ENCODE measurements at regions not wholly inside any gene's neighbourhood (a gene's known extent, or its start where the extent isn't known, plus 50 kb on each side); places are given as distances from the start of the nearest gene placed in this dataset.

GRCh38 chrX:40452031-40452430, 128.7 kb upstream of the ATP6AP2 start:
- DNase-seq (ENCODE audit: low read depth), result no peak

DNA sequence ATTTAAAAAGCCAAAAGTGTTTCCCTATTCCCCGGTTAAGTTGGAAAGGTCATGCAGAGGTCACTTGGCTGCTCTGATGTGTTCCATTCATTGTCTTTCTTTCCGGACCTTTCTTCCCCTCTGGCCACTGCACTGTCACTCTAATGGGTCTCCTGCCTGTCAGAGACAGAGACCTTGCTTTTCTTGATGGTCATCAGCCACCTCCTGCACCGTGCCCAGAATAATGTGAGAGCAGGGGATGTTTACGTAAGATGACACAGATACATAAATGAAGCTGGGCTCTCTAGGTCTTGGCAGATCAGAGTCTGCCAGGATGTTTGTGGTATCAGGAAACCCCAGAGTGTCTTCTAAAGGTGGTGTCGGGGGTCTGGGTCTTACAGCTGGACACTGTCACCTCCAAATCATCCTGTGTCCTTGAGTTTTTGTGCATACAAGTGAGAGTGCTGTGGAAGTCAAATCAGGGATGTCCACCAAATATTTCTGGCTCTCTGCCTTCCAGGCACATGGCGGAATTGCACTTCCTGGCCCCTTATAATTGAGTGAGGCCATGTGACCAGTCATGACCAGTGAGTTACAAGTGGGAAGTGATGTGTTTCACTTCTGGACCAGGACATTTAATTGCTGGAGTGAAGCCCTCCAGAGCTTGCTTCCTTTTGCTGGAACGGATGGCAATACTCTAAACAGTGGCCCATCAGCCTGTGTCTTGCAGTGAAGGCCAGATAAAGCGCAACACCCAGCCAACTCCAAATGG, 130.6 kb upstream of the ATP6AP2 start:
- no peak for DNase-seq (ENCODE audit: low read depth)

DNA sequence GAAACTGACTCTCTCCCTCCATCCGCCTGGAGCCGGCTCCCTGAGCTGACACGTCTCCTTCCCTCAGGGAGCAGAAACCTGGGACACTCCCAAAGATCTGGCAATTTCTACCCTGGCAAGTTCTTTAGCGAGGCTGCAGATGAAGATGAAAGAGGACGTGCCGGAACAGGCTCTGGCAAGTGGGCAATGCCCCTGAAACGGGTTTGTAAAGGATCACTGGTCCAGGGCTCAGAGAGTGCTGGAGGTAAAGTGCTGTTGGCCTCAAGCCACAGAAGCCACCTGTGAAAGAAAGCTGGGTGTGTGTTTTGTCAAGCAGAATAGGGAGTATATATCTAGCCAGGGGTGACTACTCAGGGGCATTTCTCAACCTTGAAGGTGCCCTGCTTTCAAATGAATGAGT, 131.4 kb upstream of the ATP6AP2 start:
- no peak for DNase-seq (ENCODE audit: low read depth)

DNA sequence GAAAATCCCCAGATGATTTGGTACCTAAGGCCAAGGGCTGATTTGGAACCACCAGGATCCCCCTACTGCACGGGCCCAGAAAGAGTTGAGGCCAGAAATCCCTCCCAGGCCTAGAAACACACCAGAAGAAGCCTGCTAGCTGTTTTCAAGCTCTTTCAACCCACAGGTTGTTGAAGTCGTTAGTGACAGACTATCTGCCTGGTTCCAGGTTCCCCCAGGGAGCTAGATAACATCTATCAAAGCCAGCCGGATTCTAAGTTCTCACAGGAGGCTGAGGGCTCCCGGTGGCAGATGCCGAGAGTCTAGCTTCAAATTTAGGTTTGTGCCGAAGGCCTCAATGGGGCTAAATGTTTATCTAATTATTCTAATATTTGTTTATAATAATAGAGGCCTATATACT, 132.0 kb upstream of the ATP6AP2 start:
- DNase-seq (ENCODE audit: low read depth), result no peak

- no peak for DNase-seq (ENCODE audit: low read depth)
Observed at GRCh38 chrX:40446921-40447320, 133.8 kb upstream of the ATP6AP2 start.

GRCh38 chrX:40445691-40446090, 135.1 kb upstream of the ATP6AP2 start:
- no peak for DNase-seq (ENCODE audit: low read depth)

DNA sequence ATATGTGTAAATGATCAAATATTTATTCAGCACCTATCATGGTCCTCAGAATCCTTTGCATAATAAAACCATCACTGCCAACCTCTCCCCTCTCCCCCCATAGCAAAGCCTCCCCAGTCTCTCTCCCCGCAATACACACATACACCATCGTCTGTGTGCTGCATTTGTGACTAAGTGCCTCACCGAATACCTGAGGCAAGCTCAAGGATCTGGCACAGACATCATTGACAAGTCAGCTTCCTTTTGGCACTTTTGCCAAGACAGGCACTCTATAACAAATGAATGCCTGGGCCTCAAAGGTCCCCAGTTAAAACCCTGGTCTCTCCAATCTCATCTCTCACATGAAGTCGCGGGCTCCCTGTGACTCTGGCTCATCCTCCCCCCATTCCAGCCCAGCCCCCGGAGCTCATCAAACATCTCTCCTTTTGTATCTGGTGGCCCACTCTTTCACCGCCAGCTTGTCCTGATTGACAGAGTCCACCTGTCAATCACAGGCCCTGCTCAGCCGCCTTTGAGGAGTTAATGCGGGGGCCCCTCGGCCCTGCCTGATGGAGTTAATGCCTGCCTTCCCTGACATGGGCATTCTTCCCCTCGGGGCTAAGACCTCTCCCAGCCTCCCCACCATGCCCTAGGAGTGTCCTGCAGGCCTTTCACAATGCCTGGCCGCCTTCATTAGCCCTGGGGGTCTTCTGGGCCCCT, 135.8 kb upstream of the ATP6AP2 start:
- no peak for DNase-seq (ENCODE audit: low read depth)

DNA sequence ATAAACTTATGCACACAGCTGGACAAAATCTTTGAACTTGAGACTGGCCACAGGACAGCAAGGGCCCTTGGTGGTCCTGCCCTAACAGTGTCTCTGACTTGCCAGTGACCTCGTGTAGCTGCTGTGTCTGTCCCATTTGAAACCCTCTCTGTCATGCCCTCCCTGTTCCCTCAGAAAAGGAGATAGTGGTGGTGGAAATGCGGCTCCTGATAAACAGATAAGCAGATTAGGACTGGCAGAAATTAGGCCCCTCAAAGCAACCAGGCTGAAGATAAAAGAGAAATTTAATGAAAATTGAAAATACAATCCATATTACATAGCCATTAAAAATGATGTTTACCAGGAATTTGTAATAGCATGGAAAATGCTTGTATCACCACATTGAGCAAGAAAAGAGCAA, 136.6 kb upstream of the ATP6AP2 start:
- no peak for DNase-seq (ENCODE audit: low read depth)

DNA sequence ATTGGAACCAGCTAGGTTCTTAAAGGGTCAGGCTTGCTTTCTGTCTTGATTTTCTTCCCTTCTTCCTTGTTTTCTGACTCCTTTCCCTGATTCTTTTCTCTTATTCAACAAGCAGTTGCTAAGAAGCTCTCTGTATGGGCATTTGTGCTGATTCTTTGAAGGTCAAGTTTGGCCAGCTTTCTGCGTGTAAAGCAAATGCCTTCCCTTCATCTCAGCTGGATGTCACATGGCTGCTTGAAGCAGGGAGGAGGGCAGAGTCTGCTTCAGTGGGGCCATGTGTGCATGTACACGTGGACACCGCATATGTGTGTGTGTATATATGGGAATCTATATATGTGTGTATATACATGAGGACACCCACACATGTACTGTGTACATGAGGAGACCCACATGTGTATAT, 139.9 kb upstream of the ATP6AP2 start:
- no peak for DNase-seq (ENCODE audit: low read depth)

DNA sequence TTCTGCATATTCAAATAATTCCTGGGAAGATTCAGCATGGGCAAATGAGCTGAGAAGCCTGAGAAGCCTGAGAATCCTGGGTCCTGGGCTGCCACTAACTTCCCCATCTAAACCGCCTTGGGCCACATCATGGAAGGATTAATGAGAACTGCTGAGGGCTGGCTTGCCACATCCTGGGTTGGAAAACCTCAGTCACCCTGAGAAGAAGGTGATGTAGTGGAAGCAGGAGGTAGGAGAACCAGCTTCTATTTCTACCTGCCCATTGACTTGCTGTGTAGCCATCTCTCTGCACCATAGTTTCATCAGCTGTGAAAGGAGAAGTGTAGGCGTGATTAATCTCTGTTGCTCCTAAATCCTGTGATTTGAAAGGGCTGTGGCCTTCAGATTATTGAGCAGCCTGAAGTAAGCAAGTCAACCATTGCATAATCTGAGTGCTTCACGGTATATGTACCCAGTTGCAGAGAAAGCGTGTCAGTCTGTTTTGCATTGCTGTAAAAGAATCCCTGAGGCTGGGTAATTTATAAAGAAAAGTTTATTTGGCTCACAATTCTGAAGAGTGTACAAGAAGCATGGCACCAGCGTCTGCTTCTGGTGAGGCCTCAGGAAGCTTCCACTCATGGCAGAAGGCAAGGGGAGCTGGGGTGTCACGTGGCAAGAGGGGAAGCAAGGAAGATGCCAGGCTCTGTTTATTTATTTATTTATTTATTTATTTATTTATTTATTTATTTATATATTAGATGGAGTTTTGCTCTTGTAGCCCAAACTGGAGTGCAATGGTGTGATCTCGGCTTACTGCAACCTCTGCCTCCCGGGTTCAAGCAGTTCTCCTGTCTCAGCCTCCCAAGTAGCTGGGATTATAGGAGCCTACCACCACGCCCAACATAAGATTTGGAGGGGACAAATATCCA, 140.9 kb upstream of the ATP6AP2 start:
- DNase-seq (ENCODE audit: low read depth), result no peak

GRCh38 chrX:40437348-40437747, 143.4 kb upstream of the ATP6AP2 start:
- no peak for DNase-seq (ENCODE audit: low read depth)

DNA sequence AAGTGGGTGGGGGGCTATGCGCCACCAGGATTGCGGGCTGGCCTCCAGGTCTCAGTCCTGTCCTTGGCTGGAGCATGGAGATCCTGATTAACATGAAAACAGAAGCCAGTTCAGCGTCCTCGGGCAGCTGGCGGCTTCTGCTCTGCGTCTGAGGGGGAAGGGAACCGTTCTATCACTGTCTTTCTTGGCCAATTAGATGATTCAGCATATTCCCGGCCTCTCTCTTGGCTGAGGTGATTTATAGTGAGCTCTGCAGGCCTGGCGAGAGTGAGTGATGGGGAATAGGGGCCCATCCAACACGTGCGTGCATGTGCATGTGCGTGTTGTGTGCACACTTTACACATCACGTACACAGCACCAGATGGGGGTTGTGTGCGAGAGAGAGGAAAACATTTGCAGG, 145.8 kb upstream of the ATP6AP2 start:
- DNase-seq (ENCODE audit: low read depth), result no peak

DNA sequence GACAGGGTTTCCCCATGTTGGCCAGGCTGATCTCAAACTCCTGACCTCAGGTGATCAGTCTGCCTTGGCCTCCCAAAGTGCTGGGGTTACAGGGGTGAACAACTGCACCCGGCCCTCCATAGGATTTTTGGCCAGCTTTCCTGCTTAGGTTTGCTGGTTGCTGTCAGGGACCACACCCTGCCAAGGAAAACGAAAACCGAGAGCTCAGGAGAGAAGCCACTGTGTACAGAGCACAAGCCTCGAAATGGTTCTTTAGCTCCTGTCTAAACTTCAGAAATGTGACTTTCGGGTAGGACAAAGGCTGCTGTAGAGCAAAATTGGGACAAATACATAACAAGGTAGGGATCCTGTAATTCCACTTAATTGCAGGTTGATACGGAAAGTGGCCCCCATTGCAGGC, 146.3 kb upstream of the ATP6AP2 start:
- DNase-seq (ENCODE audit: low read depth), result no peak

DNA sequence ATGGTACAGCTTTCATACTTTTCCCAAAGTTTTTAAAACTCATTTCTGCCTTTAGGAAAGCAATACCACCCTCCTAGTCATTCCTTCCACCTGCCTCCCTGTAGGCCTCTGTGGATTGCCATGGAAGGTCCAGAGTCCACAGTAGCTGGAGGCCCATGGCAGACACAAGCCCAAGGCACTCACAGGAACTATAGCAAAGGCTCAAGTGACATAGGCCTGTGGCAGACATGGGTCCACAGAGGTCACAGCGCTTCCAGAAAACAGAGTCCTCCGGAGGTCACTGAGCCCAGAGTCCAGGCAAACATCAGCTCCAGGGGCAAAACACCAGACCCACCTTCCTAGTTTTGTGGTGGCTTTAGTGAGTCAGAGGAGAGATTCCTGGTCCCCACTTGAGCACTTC, 147.6 kb upstream of the ATP6AP2 start:
- no peak for DNase-seq (ENCODE audit: low read depth)

DNA sequence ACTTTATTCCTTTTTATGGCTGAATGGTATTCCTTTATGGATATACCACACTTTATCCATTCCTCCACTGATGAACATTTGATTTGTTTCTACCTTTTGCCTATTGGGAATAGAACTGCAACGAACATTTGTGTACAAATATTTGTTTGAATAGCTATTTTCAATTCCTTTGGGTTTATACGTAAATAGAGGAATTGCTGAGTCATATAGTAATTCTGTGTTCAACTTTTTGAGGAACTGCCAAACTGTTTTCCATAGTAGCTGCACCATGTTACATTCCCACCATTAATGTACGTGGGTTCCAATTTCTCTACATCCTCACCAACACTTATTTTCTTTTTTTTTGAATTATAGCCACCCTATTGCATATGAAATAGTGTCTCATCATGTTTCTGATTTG, 156.5 kb upstream of the ATP6AP2 start:
- no peak for DNase-seq (ENCODE audit: low read depth)

GRCh38 chrX:40423299-40423698, 157.5 kb upstream of the ATP6AP2 start:
- no peak for DNase-seq (ENCODE audit: low read depth)

DNA sequence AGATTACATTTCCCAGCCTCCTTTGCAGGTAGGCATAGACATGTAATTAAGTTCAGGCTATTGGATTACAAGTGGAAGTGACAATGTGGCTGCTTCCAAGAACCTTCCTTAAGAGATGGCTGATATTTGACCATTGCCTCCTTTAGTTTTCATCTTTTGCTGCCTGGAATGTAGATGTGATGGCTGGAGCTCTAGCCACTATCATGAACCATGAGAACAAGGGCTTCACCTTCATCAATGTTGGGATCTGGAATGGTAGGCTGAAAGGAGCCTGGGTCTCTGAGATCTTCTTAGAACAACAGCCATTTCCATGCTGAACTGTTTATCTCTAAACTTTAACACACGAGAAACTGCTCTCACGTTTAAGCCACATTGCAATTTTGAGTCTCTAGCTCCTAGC, 158.7 kb upstream of the ATP6AP2 start:
- no peak for DNase-seq (ENCODE audit: low read depth)

- DNase-seq (ENCODE audit: low read depth), result peak; percentile 81
Observed at GRCh38 chrX:40420899-40421729, 159.7 kb upstream of the ATP6AP2 start.

DNA sequence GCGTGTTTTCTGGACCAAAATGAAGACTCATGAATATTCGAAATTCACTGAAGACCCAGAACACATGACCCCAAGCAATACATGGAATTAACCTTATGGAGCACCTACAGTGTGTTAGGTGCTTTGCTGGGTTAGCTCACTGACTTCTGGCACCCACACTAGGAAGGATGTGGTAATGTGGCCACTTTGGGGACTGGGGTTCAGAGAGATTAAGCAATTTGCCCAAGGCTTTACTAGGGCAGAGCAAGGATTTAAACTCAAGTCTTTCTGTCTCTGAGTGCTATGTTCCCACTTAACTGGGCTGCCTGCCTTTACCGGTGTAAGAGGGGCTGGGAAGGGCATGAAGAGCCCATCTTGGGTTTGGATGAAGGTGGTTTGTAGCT, 162.0 kb upstream of the ATP6AP2 start:
- DNase-seq (ENCODE audit: low read depth), result no peak

DNA sequence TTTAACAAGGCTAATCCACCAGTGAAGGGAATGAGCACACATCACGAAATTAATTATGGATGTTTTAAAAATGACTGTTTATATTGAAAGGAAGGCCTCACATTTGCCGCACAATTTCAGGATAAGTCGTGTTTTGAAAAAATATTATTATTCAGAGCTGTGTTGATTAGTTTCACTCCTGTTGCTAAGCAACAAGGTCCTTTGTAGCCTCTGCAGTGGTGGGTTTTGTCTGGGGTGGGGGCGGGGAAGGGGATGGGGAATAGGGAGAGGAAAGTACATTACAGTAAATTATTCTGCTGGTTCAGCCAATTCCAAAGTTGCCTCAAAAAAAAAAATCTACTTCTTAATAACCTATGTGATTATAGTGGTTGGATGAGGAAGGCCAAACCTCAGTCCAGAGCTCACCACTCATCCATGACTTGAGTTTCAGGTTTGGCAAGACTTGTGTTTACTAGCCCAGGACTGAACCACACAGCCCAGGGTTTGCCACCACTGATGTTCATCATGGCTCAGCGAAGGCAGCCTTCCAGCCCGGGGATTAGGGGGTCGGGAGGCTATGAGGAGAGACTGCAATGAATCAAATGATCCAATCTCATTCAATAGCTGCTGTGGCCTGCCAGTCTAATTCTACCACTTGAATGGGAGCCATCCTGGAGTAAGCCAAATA, 162.5 kb upstream of the ATP6AP2 start:
- DNase-seq (ENCODE audit: low read depth), result no peak

- DNase-seq (ENCODE audit: low read depth), result peak; percentile 10
Observed at GRCh38 chrX:40415675-40416074, 165.1 kb upstream of the ATP6AP2 start.

Data from RPMI7951 (cell line).